ENCODE measurements at regions not wholly inside any gene's neighbourhood (a gene's known extent, or its start where the extent isn't known, plus 50 kb on each side); places are given as distances from the start of the nearest gene placed in this dataset.

GRCh38 chr5:93892481-93892880, 151.1 kb upstream of the POU5F2 start:
- TF ChIP-seq KDM1A (IDR thresholded peaks at IDR 0.05; ENCODE audit: borderline replicate concordance, low read length) (no peak), SP1 (IDR thresholded peaks at IDR 0.05; ENCODE audit: low read depth, low read length) (no peak), POLR2AphosphoS5 (IDR thresholded peaks at IDR 0.05; ENCODE audit: low read depth, low read length) (no peak), JUND (IDR thresholded peaks at IDR 0.05; ENCODE audit: low read length) (no peak), HDAC2 (IDR thresholded peaks at IDR 0.05; ENCODE audit: borderline replicate concordance in 1 of 2, low read depth in 2 of 2, low read length in 2 of 2) (no peak), CTCF (IDR thresholded peaks at IDR 0.05; ENCODE audit: control extremely low read depth in 1 of 3, insufficient read depth in 1 of 3, low read depth in 1 of 3, low read length in 3 of 3) (no peak)

Data from H1 (cell line).